ENCODE measurements at regions not wholly inside any gene's neighbourhood (a gene's known extent, or its start where the extent isn't known, plus 50 kb on each side); places are given as distances from the start of the nearest gene placed in this dataset.
A peak's percentile ranks its signal among the peaks of the same experiment; 100 is the strongest.

- peak; percentile 16 for DNase-seq (ENCODE audit: low spot score)
- no peak for TF ChIP-seq CTCF (IDR thresholded peaks at IDR 0.05; ENCODE audit: extremely low read depth, missing control alignments)
Measured at GRCh38 chr12:92995258-92995903, 66.3 kb upstream of the EEA1 start.

DNA sequence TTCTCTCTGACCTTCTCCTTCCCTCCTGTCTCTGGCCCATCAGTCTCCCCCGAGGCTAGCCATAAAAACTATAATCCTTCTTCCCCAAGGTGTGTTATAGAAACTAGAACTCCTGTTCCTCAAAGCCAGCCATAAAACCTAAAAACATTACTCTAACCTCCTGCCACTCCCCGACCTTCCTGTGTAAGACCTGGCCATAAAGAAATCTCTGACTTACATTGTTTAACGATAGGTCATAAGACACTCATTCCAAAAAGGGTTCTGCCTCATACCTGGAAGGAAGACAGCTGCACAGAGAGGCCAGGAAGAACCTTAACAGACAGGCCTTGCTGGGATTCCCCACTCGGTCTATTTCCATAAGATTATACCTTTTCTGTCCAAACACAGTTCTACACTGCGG lies 70.9 kb upstream of the EEA1 start:
- no peak for DNase-seq (ENCODE audit: low spot score)
- TF ChIP-seq CTCF (IDR thresholded peaks at IDR 0.05; ENCODE audit: extremely low read depth, missing control alignments): no peak

DNA sequence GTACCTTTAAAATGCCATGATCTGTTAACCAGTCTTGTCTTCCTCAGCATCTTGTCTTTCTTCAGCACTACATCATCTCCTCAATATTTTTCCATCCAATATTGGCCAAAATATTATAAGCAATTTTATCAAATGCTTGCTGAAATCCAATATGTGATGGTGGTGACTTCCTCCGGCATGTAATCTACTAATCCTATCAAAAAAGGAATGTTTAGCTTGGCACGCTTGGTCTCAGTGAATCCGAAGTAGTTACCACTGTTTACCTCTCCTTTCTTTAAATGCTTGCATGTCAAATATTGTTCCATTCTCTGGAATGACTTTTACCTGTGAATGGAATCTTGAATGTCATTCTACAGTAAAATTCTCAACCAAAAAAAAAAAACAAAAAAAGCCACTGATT lies 72.3 kb upstream of the EEA1 start:
- no peak for DNase-seq (ENCODE audit: low spot score)
- no peak for TF ChIP-seq CTCF (IDR thresholded peaks at IDR 0.05; ENCODE audit: extremely low read depth, missing control alignments)

DNA sequence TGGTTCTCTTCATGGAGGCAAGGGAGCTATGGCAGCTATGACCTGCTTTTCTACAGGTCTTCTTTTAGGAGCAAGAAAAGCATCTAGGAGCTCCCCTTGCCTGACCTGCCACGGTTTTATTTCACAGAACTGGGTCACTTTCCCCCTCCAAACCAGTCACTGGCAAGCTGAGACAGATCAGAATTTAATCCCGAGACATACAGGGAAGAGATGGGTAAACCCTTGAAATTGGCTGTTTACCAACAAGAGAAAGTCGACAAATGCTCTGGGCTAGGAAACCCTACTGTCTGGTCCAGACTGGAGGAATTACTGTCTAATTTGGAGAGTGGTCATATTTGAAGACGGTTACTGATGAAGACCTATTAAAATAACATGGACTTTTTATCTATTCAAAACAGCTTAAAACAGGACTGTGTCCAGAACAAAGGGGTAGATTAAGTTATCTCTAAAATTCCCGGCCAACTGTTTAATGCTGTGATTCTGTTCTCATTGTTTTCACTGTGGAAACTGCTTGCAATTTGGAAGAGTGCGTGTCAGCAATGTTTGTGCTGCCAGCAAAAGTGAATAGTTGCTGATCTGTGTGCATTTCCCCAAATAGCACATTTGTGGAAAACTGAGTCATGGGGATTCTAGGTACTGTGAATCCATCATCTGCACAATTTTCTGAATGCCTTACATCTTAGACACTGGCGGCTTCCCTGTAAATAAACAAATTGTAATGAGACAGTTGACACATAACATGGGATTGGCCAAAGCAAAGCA lies 73.4 kb upstream of the EEA1 start:
- DNase-seq (ENCODE audit: low spot score): no peak
- no peak for TF ChIP-seq CTCF (IDR thresholded peaks at IDR 0.05; ENCODE audit: extremely low read depth, missing control alignments)

DNA sequence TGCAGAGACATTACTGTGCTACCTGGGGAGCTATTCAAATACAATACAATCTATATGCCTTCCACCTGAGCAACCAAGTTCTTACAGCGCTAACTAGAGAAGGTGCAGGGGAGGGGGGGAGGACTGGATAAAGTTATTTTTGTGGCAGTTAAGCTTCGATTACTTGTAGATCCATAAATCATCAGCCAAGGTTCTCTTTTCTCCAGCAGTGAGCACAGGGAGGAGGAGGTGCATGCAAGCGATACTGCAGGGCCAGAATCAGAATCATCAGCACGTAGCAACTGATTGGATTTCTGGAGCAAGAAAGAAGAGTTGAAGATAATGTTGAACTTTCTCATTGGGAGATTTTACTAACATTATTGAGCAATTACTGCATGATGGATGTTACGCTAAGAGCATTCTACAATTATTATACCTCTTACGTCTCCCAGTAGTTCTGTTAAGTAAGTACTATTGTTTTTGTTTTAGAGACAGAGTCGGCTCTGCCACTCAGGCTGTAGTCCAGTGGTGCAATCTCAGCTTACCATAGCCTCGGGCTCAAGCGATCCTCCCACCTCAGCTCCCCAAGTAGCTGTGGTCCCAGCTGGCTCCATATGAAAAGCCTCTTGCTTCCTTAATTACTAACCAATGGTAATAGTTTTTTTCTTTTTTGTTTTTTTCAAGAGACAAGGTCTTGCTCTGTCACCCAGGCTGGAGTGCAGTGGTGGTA lies 74.6 kb upstream of the EEA1 start:
- DNase-seq (ENCODE audit: low spot score): no peak
- no peak for TF ChIP-seq CTCF (IDR thresholded peaks at IDR 0.05; ENCODE audit: extremely low read depth, missing control alignments)

- DNase-seq (ENCODE audit: low spot score): no peak
- TF ChIP-seq CTCF (IDR thresholded peaks at IDR 0.05; ENCODE audit: extremely low read depth, missing control alignments): no peak
Measured at GRCh38 chr12:93005928-93006392, 76.9 kb upstream of the EEA1 start.

All from GM20000 (cell line).